ENCODE measurements at regions not wholly inside any gene's neighbourhood (a gene's known extent, or its start where the extent isn't known, plus 50 kb on each side); places are given as distances from the start of the nearest gene placed in this dataset.

GRCh38 chr7:125154930-125155329 is 225.3 kb upstream of the POT1 start:
- intact Hi-C loops (cut with DNase I) = no loop called here
- no peak for ATAC-seq (ENCODE audit: poor library complexity)

GRCh38 chr7:125149151-125149550 is 219.5 kb upstream of the POT1 start:
- ATAC-seq (ENCODE audit: poor library complexity) (no peak), DNase-seq (no peak)
- intact Hi-C loops (cut with DNase I) = no loop called here

More at GRCh38 chr7:125154930-125155329, 225.3 kb upstream of the POT1 start:
- DNase-seq = no peak

- no peak for ATAC-seq (ENCODE audit: poor library complexity)
- intact Hi-C loops (cut with DNase I) = no loop called here
- no peak for DNase-seq
Observed at GRCh38 chr7:125147047-125147446, 217.4 kb upstream of the POT1 start.

GRCh38 chr7:125136755-125137532 is 207.3 kb upstream of the POT1 start:
- DNase-seq (no peak), ATAC-seq (ENCODE audit: poor library complexity) (no peak)
- intact Hi-C loops (cut with DNase I) = no loop called here

GRCh38 chr7:125136341-125136740 is 206.7 kb upstream of the POT1 start:
- DNase-seq (no peak), ATAC-seq (ENCODE audit: poor library complexity) (no peak)
- intact Hi-C loops (cut with DNase I) = no loop called here

- ATAC-seq (ENCODE audit: poor library complexity) = no peak
- intact Hi-C loops (cut with DNase I) = no loop called here
Observed at GRCh38 chr7:125130173-125130572, 200.5 kb upstream of the POT1 start.

GRCh38 chr7:125127304-125127703 is 197.7 kb upstream of the POT1 start:
- no peak for ATAC-seq (ENCODE audit: poor library complexity)
- intact Hi-C loops (cut with DNase I) = no loop called here
- DNase-seq = no peak

More at GRCh38 chr7:125130173-125130572, 200.5 kb upstream of the POT1 start:
- DNase-seq = no peak

GRCh38 chr7:125126376-125126775 is 196.8 kb upstream of the POT1 start:
- no peak for ATAC-seq (ENCODE audit: poor library complexity)
- no peak for DNase-seq
- intact Hi-C loops (cut with DNase I) = no loop called here

GRCh38 chr7:125125315-125125714 is 195.7 kb upstream of the POT1 start:
- intact Hi-C loops (cut with DNase I) = no loop called here
- ATAC-seq (ENCODE audit: poor library complexity) = no peak
- no peak for DNase-seq

- intact Hi-C loops (cut with DNase I) = no loop called here
- ATAC-seq (ENCODE audit: poor library complexity) (no peak), DNase-seq (no peak)
Observed at GRCh38 chr7:125122173-125122572, 192.5 kb upstream of the POT1 start.

GRCh38 chr7:125119559-125120115 is 190.0 kb upstream of the POT1 start:
- no peak for DNase-seq
- ATAC-seq (ENCODE audit: poor library complexity) = no peak
- intact Hi-C loops (cut with DNase I) = no loop called here

- DNase-seq (no peak), ATAC-seq (ENCODE audit: poor library complexity) (no peak)
- intact Hi-C loops (cut with DNase I) = no loop called here
Observed at GRCh38 chr7:125118444-125118843, 188.8 kb upstream of the POT1 start.

- DNase-seq (no peak), ATAC-seq (ENCODE audit: poor library complexity) (no peak)
- intact Hi-C loops (cut with DNase I) = no loop called here
Observed at GRCh38 chr7:125112850-125113249, 183.2 kb upstream of the POT1 start.

- intact Hi-C loops (cut with DNase I) = no loop called here
- DNase-seq = no peak
- no peak for ATAC-seq (ENCODE audit: poor library complexity)
Observed at GRCh38 chr7:125099519-125099918, 169.9 kb upstream of the POT1 start.

- intact Hi-C loops (cut with DNase I) = no loop called here
- DNase-seq = no peak
- ATAC-seq (ENCODE audit: poor library complexity) = no peak
Observed at GRCh38 chr7:125098377-125098970, 168.8 kb upstream of the POT1 start.

GRCh38 chr7:125090596-125090995 is 161.0 kb upstream of the POT1 start:
- DNase-seq (no peak), ATAC-seq (ENCODE audit: poor library complexity) (no peak)
- intact Hi-C loops (cut with DNase I) = no loop called here

GRCh38 chr7:125089171-125089570 is 159.5 kb upstream of the POT1 start:
- intact Hi-C loops (cut with DNase I) = no loop called here
- ATAC-seq (ENCODE audit: poor library complexity) = no peak
- no peak for DNase-seq

GRCh38 chr7:125088555-125088954 is 158.9 kb upstream of the POT1 start:
- DNase-seq (no peak), ATAC-seq (ENCODE audit: poor library complexity) (no peak)
- intact Hi-C loops (cut with DNase I) = no loop called here

GRCh38 chr7:125085084-125085483 is 155.5 kb upstream of the POT1 start:
- intact Hi-C loops (cut with DNase I) = no loop called here
- no peak for ATAC-seq (ENCODE audit: poor library complexity)
- no peak for DNase-seq

- DNase-seq (no peak), ATAC-seq (ENCODE audit: poor library complexity) (no peak)
- intact Hi-C loops (cut with DNase I) = no loop called here
Observed at GRCh38 chr7:125084196-125084595, 154.6 kb upstream of the POT1 start.

Measured in Right ventricle myocardium superior (tissue), 1 donor.